ENCODE measurements at regions not wholly inside any gene's neighbourhood (a gene's known extent, or its start where the extent isn't known, plus 50 kb on each side); places are given as distances from the start of the nearest gene placed in this dataset.

DNA sequence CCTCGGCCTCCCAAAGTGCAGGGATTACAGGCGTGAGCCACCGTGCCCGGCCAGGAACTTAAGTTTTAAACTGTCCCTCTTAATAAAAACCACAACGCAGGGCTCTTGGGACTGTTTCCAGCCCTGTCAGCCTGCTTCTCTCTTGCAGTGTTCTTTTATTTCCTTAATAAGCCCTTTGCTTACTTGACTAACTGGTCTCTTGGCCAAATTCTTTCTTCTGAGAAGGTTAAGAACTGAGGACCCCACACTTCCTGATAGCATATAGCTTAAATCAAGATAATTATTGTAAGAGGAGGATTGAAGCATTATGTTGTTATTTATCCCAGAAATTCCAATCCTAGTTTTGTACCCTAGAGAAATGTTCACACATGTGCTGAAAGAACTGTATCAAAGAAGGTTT, 128.2 kb upstream of the UXS1 start:
- TF ChIP-seq, protein P1, sequence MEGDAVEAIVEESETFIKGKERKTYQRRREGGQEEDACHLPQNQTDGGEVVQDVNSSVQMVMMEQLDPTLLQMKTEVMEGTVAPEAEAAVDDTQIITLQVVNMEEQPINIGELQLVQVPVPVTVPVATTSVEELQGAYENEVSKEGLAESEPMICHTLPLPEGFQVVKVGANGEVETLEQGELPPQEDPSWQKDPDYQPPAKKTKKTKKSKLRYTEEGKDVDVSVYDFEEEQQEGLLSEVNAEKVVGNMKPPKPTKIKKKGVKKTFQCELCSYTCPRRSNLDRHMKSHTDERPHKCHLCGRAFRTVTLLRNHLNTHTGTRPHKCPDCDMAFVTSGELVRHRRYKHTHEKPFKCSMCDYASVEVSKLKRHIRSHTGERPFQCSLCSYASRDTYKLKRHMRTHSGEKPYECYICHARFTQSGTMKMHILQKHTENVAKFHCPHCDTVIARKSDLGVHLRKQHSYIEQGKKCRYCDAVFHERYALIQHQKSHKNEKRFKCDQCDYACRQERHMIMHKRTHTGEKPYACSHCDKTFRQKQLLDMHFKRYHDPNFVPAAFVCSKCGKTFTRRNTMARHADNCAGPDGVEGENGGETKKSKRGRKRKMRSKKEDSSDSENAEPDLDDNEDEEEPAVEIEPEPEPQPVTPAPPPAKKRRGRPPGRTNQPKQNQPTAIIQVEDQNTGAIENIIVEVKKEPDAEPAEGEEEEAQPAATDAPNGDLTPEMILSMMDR (IDR thresholded peaks at IDR 0.05) = no peak
- no peak for TF ChIP-seq POLR2A (IDR thresholded peaks at IDR 0.05; ENCODE audit: low read length)
- no peak for TF ChIP-seq ZFP36 (IDR thresholded peaks at IDR 0.05; ENCODE audit: borderline replicate concordance, partially characterized antibody)
- no peak for TF ChIP-seq RFX5 (IDR thresholded peaks at IDR 0.05)
- TF ChIP-seq EP300 (IDR thresholded peaks at IDR 0.05) = no peak
- TF ChIP-seq JUN (IDR thresholded peaks at IDR 0.05) = no peak
- TF ChIP-seq MAFK (IDR thresholded peaks at IDR 0.05; ENCODE audit: partially characterized antibody) = no peak
- no peak for TF ChIP-seq FOSL2 (IDR thresholded peaks at IDR 0.05)
- no peak for TF ChIP-seq FOSL2 (CRISPR knock-in tag; IDR thresholded peaks at IDR 0.05)
- no peak for TF ChIP-seq CHD2 (IDR thresholded peaks at IDR 0.05; ENCODE audit: low read length, partially characterized antibody)
- TF ChIP-seq ZC3H11A (IDR thresholded peaks at IDR 0.05) = no peak
- no peak for TF ChIP-seq POLR2AphosphoS2 (conservative IDR thresholded peaks at IDR 0.05; ENCODE audit: low read length)
